Activated CD4-positive, alpha-beta T cell treated with anti-CD3 and anti-CD28 coated beads, Interleukin-2, amount 10 ng/mL, durations not matched to agents 24 days and 14 days (primary cell): ENCODE measurements at regions not wholly inside any gene's neighbourhood (a gene's known extent, or its start where the extent isn't known, plus 50 kb on each side); places are given as distances from the start of the nearest gene placed in this dataset.
A peak's percentile ranks its signal among the peaks of the same experiment; 100 is the strongest.

Experiments
- DNase-seq: peaks from one replicate; pipeline ENCODE4 v3.0.0; 2022
- H3K27ac Mint-ChIP-seq: one replicate; pipeline ENCODE4 v1.8.0; 2022; ENCODE audit warnings: mild to moderate bottlenecking, mixed read lengths
- H3K27me3 Mint-ChIP-seq: one replicate; pipeline ENCODE4 v1.8.0; 2022; ENCODE audit warnings: mixed read lengths
- H3K36me3 Mint-ChIP-seq: one replicate; pipeline ENCODE4 v1.8.0; 2022; ENCODE audit warnings: low read depth, mild to moderate bottlenecking, mixed read lengths
- H3K4me1 Mint-ChIP-seq: one replicate; pipeline ENCODE4 v1.8.0; 2021; ENCODE audit warnings: mixed read lengths
- H3K4me3 Mint-ChIP-seq: one replicate; pipeline ENCODE4 v1.8.0; 2022; ENCODE audit warnings: mild to moderate bottlenecking, moderate library complexity, mixed read lengths
- H3K9me3 Mint-ChIP-seq: one replicate; pipeline ENCODE4 v1.8.0; 2021; ENCODE audit warnings: mixed read lengths
- intact Hi-C: fragments of 100-400 bp; cut with micrococcal nuclease; formaldehyde crosslinking; loops from one replicate; pipeline ENCODE4 v1.15.1; 2023

- intact Hi-C loops, result no loop called here
- no peak for DNase-seq
- H3K9me3 Mint-ChIP-seq, result no peaks in the 10 kb centered on the region
- no peaks in the 10 kb centered on the region for H3K36me3 Mint-ChIP-seq
- H3K4me1 Mint-ChIP-seq, result no peaks in the 10 kb centered on the region
- H3K4me3 Mint-ChIP-seq, result no peak overlapping the region
- peaks cover 2% of the 10 kb centered on the region for H3K27me3 Mint-ChIP-seq
- no peak overlapping the region for H3K27ac Mint-ChIP-seq
Measured at GRCh38 chr11:30128269-30128932, 102.4 kb upstream of the FSHB start.

- Mint-ChIP-seq H3K36me3 (no peaks in the 10 kb centered on the region), H3K27ac (no peak overlapping the region), H3K27me3 (peaks cover 2% of the 10 kb centered on the region), H3K4me1 (no peaks in the 10 kb centered on the region), H3K4me3 (no peak overlapping the region), H3K9me3 (no peaks in the 10 kb centered on the region)
- intact Hi-C loops, result no loop called here
- no peak for DNase-seq
Measured at GRCh38 chr11:30131535-30131934, 99.3 kb upstream of the FSHB start.

DNA sequence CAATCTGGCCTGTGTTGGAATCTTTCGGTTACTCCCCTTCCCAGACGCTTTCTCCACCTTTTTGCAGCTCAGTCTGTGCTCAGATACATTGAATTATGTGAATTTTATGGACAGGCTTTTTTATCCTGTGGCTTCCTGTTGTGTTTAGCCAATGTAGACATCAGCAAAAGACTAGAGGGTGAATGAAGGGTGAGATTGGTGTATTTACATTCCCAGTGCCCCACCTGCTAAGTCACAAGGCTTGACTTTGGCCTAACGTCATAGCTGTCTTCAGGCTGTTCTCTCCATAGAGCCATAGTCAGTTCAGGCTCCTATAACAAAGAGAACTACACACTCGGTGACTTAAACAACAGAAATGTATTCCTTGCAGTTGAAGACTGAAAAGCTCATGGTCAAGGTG, 97.5 kb upstream of the FSHB start:
- Mint-ChIP-seq H3K36me3 (no peaks in the 10 kb centered on the region), H3K27me3 (peaks cover under 1% of the 10 kb centered on the region), H3K9me3 (no peaks in the 10 kb centered on the region), H3K4me1 (no peaks in the 10 kb centered on the region), H3K27ac (no peak overlapping the region), H3K4me3 (no peak overlapping the region)
- intact Hi-C loops, result no loop called here
- DNase-seq, result no peak

GRCh38 chr11:30143098-30143705, 87.6 kb upstream of the FSHB start:
- Mint-ChIP-seq H3K27ac (no peak overlapping the region), H3K4me3 (no peak overlapping the region), H3K27me3 (no peaks in the 10 kb centered on the region), H3K9me3 (no peaks in the 10 kb centered on the region), H3K36me3 (no peaks in the 10 kb centered on the region), H3K4me1 (no peaks in the 10 kb centered on the region)
- intact Hi-C loops, result loop anchor here (5.0 kb wide), 1 partner anchor 711 kb away; no protein-coding TSS in a partner anchor
- DNase-seq, result peak; percentile 69

GRCh38 chr11:30147293-30147692, 83.5 kb upstream of the FSHB start:
- H3K27me3 Mint-ChIP-seq, result no peaks in the 10 kb centered on the region
- H3K4me3 Mint-ChIP-seq, result no peak overlapping the region
- no peaks in the 10 kb centered on the region for H3K4me1 Mint-ChIP-seq
- H3K9me3 Mint-ChIP-seq, result no peaks in the 10 kb centered on the region
- intact Hi-C loops, result no loop called here
- no peaks in the 10 kb centered on the region for H3K36me3 Mint-ChIP-seq
- DNase-seq, result no peak
- H3K27ac Mint-ChIP-seq, result no peak overlapping the region

- Mint-ChIP-seq H3K27me3 (no peaks in the 10 kb centered on the region), H3K4me3 (no peak overlapping the region), H3K27ac (no peak overlapping the region), H3K4me1 (no peaks in the 10 kb centered on the region), H3K9me3 (no peaks in the 10 kb centered on the region), H3K36me3 (no peaks in the 10 kb centered on the region)
- intact Hi-C loops, result no loop called here
- DNase-seq, result no peak
Measured at GRCh38 chr11:30149998-30150397, 80.8 kb upstream of the FSHB start.

DNA sequence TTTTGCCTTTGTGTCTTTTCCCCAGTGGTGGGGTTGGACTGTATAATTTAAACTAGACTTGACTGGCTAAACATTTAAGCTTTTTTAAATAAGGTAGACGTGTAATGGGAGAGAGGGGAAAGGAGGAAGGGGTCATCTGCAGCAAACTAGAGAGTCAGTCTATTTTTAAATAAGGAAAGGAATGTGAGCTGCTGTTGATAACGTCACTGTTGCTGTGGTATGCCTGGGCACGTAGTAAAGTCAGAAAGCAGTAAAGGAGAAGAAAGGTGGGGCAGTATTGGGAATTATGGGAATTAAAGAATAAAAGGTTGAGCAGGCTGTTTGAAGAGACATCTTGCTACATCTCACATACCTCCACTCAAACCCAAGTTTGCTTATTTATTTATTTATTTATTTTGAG, 80.4 kb upstream of the FSHB start:
- DNase-seq, result no peak
- H3K4me3 Mint-ChIP-seq, result no peak overlapping the region
- no peaks in the 10 kb centered on the region for H3K27me3 Mint-ChIP-seq
- intact Hi-C loops, result no loop called here
- H3K9me3 Mint-ChIP-seq, result no peaks in the 10 kb centered on the region
- H3K36me3 Mint-ChIP-seq, result no peaks in the 10 kb centered on the region
- no peak overlapping the region for H3K27ac Mint-ChIP-seq
- H3K4me1 Mint-ChIP-seq, result no peaks in the 10 kb centered on the region

GRCh38 chr11:30153008-30153407, 77.8 kb upstream of the FSHB start:
- DNase-seq, result no peak
- intact Hi-C loops, result no loop called here
- Mint-ChIP-seq H3K4me3 (no peak overlapping the region), H3K9me3 (peaks cover 3% of the 10 kb centered on the region), H3K4me1 (no peaks in the 10 kb centered on the region), H3K27me3 (no peaks in the 10 kb centered on the region), H3K27ac (no peak overlapping the region), H3K36me3 (no peaks in the 10 kb centered on the region)

DNA sequence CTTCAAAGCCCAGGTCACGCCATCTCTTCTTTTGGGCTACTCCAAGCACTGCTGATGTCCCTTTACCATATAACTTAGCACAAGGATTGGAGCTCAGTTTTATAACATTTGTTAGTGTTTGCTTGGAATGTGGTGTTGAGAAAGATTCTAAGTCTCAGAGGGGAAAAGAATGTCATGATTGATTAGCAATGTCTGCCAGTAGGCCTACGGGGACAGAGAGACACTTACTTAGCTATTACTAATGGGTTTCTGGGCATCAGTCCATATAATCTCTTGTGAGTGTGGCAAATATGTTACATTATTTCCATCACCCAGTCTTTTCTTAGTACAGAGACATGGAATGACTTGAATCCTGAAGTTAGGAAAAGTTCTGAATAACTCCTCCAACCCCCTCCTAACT, 75.4 kb upstream of the FSHB start:
- intact Hi-C loops, result no loop called here
- H3K27ac Mint-ChIP-seq, result no peak overlapping the region
- H3K4me3 Mint-ChIP-seq, result no peak overlapping the region
- DNase-seq, result no peak
- no peaks in the 10 kb centered on the region for H3K36me3 Mint-ChIP-seq
- H3K9me3 Mint-ChIP-seq, result peaks cover 3% of the 10 kb centered on the region
- H3K27me3 Mint-ChIP-seq, result no peaks in the 10 kb centered on the region
- no peaks in the 10 kb centered on the region for H3K4me1 Mint-ChIP-seq

DNA sequence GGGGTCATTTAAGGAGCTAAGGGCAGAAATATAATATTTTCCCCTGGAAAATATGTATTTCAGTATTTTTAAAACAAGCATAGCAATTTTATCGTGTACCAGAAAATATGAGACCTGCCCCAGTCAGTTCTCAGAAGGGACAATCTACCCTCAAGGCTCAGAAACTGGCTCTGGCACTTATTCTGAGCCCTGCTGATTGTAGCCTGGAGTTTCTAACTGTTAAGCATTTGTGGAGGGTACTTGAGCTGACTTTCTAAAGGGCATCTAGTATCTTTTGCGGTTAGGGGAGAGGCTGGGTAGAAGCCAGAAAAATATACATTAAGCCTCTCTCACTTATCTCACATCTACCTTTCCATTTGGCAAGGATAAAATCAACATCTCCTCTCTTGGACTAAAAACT, 71.3 kb upstream of the FSHB start:
- no peaks in the 10 kb centered on the region for H3K27me3 Mint-ChIP-seq
- H3K9me3 Mint-ChIP-seq, result peaks cover 3% of the 10 kb centered on the region
- H3K4me3 Mint-ChIP-seq, result no peak overlapping the region
- H3K4me1 Mint-ChIP-seq, result no peaks in the 10 kb centered on the region
- DNase-seq, result no peak
- no peaks in the 10 kb centered on the region for H3K36me3 Mint-ChIP-seq
- intact Hi-C loops, result no loop called here
- H3K27ac Mint-ChIP-seq, result no peak overlapping the region

- intact Hi-C loops, result no loop called here
- no peak overlapping the region for H3K4me3 Mint-ChIP-seq
- DNase-seq, result no peak
- no peaks in the 10 kb centered on the region for H3K9me3 Mint-ChIP-seq
- H3K4me1 Mint-ChIP-seq, result no peaks in the 10 kb centered on the region
- no peaks in the 10 kb centered on the region for H3K27me3 Mint-ChIP-seq
- H3K27ac Mint-ChIP-seq, result no peak overlapping the region
- H3K36me3 Mint-ChIP-seq, result no peaks in the 10 kb centered on the region
Measured at GRCh38 chr11:30165652-30166051, 65.2 kb upstream of the FSHB start.

DNA sequence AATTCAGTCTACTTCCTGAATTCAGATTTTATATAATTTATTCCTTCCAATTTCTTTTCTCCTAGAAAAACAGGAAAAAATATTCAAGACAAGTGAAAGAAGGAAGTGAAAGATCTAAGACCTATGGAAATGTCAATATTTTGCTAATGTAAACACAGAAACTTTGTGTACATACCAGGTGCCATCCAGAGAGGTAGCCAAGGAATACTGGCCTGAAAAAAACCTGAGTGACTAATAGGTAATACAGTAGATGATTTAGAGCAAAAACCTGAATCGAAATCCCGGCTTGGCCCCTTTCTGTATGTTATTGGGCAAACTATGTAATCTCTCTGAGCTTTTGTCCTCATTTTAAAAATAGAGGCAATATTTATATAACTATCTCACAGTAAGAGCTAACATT, 59.2 kb upstream of the FSHB start:
- Mint-ChIP-seq H3K4me1 (no peaks in the 10 kb centered on the region), H3K36me3 (no peaks in the 10 kb centered on the region), H3K9me3 (peaks cover under 1% of the 10 kb centered on the region), H3K4me3 (no peak overlapping the region), H3K27ac (no peak overlapping the region), H3K27me3 (no peaks in the 10 kb centered on the region)
- intact Hi-C loops, result no loop called here
- DNase-seq, result no peak

- Mint-ChIP-seq H3K36me3 (no peaks in the 10 kb centered on the region), H3K27ac (no peak overlapping the region), H3K9me3 (peaks cover 5% of the 10 kb centered on the region), H3K27me3 (no peaks in the 10 kb centered on the region), H3K4me3 (no peak overlapping the region), H3K4me1 (no peaks in the 10 kb centered on the region)
- no peak for DNase-seq
- intact Hi-C loops, result no loop called here
Measured at GRCh38 chr11:30172158-30172557, 58.7 kb upstream of the FSHB start.

DNA sequence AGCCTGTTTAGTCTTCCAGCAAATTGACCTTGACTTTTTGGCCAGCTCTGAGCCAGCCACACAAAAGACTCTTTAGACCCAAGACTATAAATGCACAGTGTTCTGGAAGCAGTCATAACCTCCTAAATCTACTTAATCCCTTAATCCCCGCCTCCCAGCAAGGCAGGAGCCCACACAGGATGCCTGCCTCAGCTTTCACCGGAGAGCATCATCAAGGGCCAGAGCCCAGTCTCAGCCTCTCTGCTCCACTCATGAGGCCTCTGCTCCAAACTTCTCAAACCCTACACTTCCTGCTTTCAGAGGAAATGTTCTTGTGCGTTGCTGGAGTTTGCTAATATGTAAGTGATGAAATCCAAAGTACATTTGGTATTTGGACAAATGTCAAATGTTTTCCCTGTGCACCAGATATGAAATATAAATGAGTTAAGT, 57.9 kb upstream of the FSHB start:
- DNase-seq, result no peak
- intact Hi-C loops, result no loop called here
- Mint-ChIP-seq H3K27ac (no peak overlapping the region), H3K4me1 (no peaks in the 10 kb centered on the region), H3K9me3 (peaks cover 10% of the 10 kb centered on the region), H3K27me3 (no peaks in the 10 kb centered on the region), H3K4me3 (no peak overlapping the region), H3K36me3 (no peaks in the 10 kb centered on the region)
